ENCODE measurements at regions not wholly inside any gene's neighbourhood (a gene's known extent, or its start where the extent isn't known, plus 50 kb on each side); places are given as distances from the start of the nearest gene placed in this dataset.

- H3K27ac ChIP-seq: no peak overlapping the region
- TF ChIP-seq CTCF (conservative IDR thresholded peaks at IDR 0.05; ENCODE audit: low read depth): no peak
- ChIA-PET CTCF (interaction anchor here (0.6 kb wide), 2 partner anchors 351 to 906 kb away, joined by 3 read pairs; no protein-coding TSS in a partner anchor), POLR2A (ENCODE audit: low non-redundant PET) (no interaction called here)
- DNase-seq (ENCODE audit: low spot score): no peak
Measured at GRCh38 chr12:125878483-125878882, 813.2 kb downstream of the AACS start.

DNA sequence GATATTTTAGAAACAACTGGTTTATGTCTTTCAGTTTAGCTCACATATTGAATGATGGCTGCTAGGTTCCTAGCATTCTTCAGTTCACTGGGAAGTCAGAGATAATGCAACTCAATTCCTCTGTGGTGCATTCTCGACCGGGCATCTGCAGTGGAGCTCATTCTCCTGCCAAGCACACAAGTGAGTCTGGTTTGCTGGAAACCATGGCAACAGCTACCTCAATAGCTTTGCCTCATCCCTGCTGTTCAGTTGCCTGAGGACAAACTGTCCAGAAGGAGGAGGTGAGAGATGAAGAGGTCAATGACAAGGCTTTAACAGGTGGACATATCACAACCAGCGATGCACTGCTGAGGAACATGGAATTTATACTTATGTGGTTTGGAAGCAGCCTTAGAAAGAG lies 816.9 kb downstream of the AACS start:
- POLR2A ChIA-PET (ENCODE audit: low non-redundant PET): no interaction called here
- CTCF ChIA-PET: no interaction called here
- no peak overlapping the region for H3K27ac ChIP-seq
- DNase-seq (ENCODE audit: low spot score): no peak
- no peak for TF ChIP-seq CTCF (conservative IDR thresholded peaks at IDR 0.05; ENCODE audit: low read depth)

DNA sequence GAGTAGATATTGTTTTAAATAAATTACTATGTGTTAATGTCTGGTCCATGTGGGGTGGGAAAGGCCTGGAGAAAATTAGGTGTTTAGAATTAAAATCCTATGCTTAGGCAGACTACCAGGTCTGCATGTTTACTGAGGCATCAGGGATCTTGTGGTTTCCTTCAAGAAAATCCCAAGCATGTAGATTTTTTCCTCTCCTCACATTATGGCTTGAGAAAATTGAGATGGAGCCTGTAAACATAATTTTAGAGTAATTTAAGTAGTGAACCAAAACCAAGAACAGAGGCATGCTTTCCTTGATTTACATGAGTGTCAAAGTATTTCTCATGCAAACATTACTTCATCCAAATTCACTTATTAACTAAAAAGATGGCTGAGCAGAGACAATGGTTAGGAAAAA lies 823.7 kb downstream of the AACS start:
- ChIA-PET CTCF (no interaction called here), POLR2A (ENCODE audit: low non-redundant PET) (no interaction called here)
- TF ChIP-seq CTCF (conservative IDR thresholded peaks at IDR 0.05; ENCODE audit: low read depth): no peak
- DNase-seq (ENCODE audit: low spot score): no peak
- no peak overlapping the region for H3K27ac ChIP-seq

- ChIA-PET POLR2A (ENCODE audit: low non-redundant PET) (no interaction called here), CTCF (interaction anchor here (0.5 kb wide), 2 partner anchors 83 to 636 kb away, joined by 3 read pairs; no protein-coding TSS in a partner anchor)
- no peak for TF ChIP-seq CTCF (conservative IDR thresholded peaks at IDR 0.05; ENCODE audit: low read depth)
- no peak for DNase-seq (ENCODE audit: low spot score)
- no peak overlapping the region for H3K27ac ChIP-seq
Measured at GRCh38 chr12:125889742-125890141, 824.5 kb downstream of the AACS start.

DNA sequence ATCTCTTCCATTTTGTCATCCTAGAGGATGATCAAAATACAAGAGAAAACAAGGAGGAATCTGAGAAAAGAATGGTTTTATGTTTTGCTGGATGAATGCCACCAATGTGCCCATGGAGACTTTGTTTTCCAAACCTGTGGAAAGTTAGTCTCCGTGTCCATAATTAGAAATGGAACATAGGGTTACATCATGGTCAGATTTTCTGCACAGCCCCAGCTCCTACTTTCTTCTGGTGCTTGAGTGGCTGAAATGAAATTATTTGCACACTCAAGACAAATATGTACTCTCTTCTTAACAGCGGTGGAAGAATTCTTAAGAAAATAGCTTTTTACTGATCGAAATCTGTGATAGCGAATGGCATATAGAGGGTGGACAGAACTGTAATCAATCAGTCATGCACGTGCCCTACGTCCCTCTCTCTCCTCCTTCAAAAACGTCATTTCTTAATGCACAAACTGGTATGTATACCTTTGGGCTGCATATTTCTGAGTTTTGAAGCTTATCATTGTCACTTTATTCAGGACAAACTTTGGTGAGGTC lies 825.2 kb downstream of the AACS start:
- TF ChIP-seq CTCF (conservative IDR thresholded peaks at IDR 0.05; ENCODE audit: low read depth): no peak
- ChIA-PET POLR2A (ENCODE audit: low non-redundant PET) (no interaction called here), CTCF (interaction anchor here (0.5 to 1.0 kb wide), 5 partner anchors 10 to 1420 kb away, joined by 3 read pairs; no protein-coding TSS in a partner anchor)
- DNase-seq (ENCODE audit: low spot score): no peak
- no peak overlapping the region for H3K27ac ChIP-seq

- no peak for TF ChIP-seq CTCF (conservative IDR thresholded peaks at IDR 0.05; ENCODE audit: low read depth)
- ChIA-PET POLR2A (ENCODE audit: low non-redundant PET) (no interaction called here), CTCF (interaction anchor here (0.5 to 1.0 kb wide), 3 partner anchors 9 to 289 kb away, joined by 3 read pairs; no protein-coding TSS in a partner anchor)
- no peak overlapping the region for H3K27ac ChIP-seq
- DNase-seq (ENCODE audit: low spot score): no peak
Measured at GRCh38 chr12:125890971-125891370, 825.7 kb downstream of the AACS start.

Data from RWPE1 (cell line).